Gastroesophageal sphincter (tissue), 4 donors: ENCODE measurements at regions not wholly inside any gene's neighbourhood (a gene's known extent, or its start where the extent isn't known, plus 50 kb on each side); places are given as distances from the start of the nearest gene placed in this dataset.

Experiments
- ATAC-seq: fragments of 150-250 bp; one replicate; pipeline ENCODE4 v1.9.1; 2016; ENCODE audit warnings: mild to moderate bottlenecking, moderate library complexity
- H3K27ac ChIP-seq, 4 donors: fragments of 200-600 bp; sonication (generic) in 3 of 4; 1 replicate in 3 of 4; 2 replicates in 1 of 4; pipeline ENCODE4 v1.5.1; 2016 to 2019
- H3K27me3 ChIP-seq: fragments of 200-600 bp; sonication (generic); one replicate; pipeline ENCODE4 v1.5.1; 2019
- H3K36me3 ChIP-seq, 2 donors: fragments of 200-600 bp; sonication (generic); one replicate each; pipeline ENCODE4 v1.5.1; 2019; ENCODE audit warnings: control low read depth in 1 of 2
- H3K4me1 ChIP-seq, 3 donors: fragments of 200-600 bp; sonication (generic); 1 replicate in 2 of 3; 2 replicates in 1 of 3; pipeline ENCODE4 v1.5.1; 2016 to 2019; ENCODE audit warnings: control low read depth in 2 of 3
- H3K4me3 ChIP-seq, 2 donors: fragments of 200-600 bp; sonication (generic); one replicate each; pipeline ENCODE4 v1.5.1; 2019; ENCODE audit warnings: mild to moderate bottlenecking in 1 of 2, moderate library complexity in 1 of 2
- H3K9me3 ChIP-seq, 3 donors: fragments of 200-600 bp; sonication (generic); one replicate each; pipeline ENCODE4 v1.5.1; 2017 to 2019; ENCODE audit warnings: control low read depth in 2 of 3
- EP300 ChIP-seq: sonication (generic); formaldehyde crosslinking; IDR thresholded peaks from one replicate; pipeline ENCODE4 v1.6.1; 2017; ENCODE audit warnings: antibody characterized with exemption, mild to moderate bottlenecking
- POLR2A ChIP-seq, 2 donors: fragments of 450-650 bp; IDR thresholded peaks; one replicate each; pipeline ENCODE4 v1.6.1; 2017; ENCODE audit warnings: antibody characterized with exemption in 2 of 2, mild to moderate bottlenecking in 2 of 2, moderate library complexity in 1 of 2
- POLR2AphosphoS5 ChIP-seq: sonication (generic); formaldehyde crosslinking; IDR thresholded peaks from one replicate; pipeline ENCODE4 v1.6.1; 2017; ENCODE audit warnings: antibody characterized with exemption
- WGBS, 2 donors: methylation state at CpG; one replicate each; pipeline ENCODE4 v1.1.5; 2018; ENCODE audit warnings: low coverage in 1 of 2; 5-methylcytosine and 5-hydroxymethylcytosine counted together
- TF ChIP-seq, protein P1 (sequence below), 4 experiments: fragments of 200-600 bp in 2 of 4; fragments of 450-650 bp in 2 of 4; sonication (generic) in 1 of 4; IDR thresholded peaks; one replicate each; pipeline ENCODE4 v1.5.1; 2017 to 2019; ENCODE audit warnings: antibody characterized with exemption in 4 of 4, mild to moderate bottlenecking in 2 of 4, moderate library complexity in 2 of 4

DNA sequence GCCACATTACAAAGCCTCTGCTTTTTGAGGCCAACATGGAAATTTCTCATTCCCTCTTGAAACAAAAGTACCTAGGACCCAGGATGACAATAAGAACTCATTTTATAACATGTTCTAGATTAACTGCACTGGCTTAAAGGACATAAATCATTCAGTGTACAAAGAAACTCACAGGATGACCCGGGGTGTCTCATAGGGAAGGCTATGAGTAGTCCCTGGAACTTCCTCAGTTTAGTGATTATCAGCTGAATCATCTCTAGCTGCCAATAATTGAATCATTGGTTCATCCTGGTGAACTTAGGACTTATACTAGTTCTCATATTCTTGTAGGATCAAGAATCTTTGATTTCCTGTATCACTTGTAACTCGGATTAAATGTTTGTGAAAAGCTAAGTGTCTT lies 95.8 kb upstream of the WDR1 start:
- Histone ChIP-seq H3K36me3 (no peaks in the 10 kb centered on the region), H3K4me3 (no peak overlapping the region), H3K4me1 (no peaks in the 10 kb centered on the region), H3K27ac (no peak overlapping the region), H3K9me3 (no peaks in the 10 kb centered on the region), H3K27me3 (no peaks in the 10 kb centered on the region)
- 83 to 100% methylated on average over 1 to 2 of the region's 2 CpGs for WGBS, 2 donors
- TF ChIP-seq, protein P1, sequence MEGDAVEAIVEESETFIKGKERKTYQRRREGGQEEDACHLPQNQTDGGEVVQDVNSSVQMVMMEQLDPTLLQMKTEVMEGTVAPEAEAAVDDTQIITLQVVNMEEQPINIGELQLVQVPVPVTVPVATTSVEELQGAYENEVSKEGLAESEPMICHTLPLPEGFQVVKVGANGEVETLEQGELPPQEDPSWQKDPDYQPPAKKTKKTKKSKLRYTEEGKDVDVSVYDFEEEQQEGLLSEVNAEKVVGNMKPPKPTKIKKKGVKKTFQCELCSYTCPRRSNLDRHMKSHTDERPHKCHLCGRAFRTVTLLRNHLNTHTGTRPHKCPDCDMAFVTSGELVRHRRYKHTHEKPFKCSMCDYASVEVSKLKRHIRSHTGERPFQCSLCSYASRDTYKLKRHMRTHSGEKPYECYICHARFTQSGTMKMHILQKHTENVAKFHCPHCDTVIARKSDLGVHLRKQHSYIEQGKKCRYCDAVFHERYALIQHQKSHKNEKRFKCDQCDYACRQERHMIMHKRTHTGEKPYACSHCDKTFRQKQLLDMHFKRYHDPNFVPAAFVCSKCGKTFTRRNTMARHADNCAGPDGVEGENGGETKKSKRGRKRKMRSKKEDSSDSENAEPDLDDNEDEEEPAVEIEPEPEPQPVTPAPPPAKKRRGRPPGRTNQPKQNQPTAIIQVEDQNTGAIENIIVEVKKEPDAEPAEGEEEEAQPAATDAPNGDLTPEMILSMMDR (IDR thresholded peaks at IDR 0.05), result no peak
- no peak for TF ChIP-seq POLR2AphosphoS5
- no peak for TF ChIP-seq POLR2A (IDR thresholded peaks at IDR 0.05)
- TF ChIP-seq EP300, result no peak
- no peak for ATAC-seq

DNA sequence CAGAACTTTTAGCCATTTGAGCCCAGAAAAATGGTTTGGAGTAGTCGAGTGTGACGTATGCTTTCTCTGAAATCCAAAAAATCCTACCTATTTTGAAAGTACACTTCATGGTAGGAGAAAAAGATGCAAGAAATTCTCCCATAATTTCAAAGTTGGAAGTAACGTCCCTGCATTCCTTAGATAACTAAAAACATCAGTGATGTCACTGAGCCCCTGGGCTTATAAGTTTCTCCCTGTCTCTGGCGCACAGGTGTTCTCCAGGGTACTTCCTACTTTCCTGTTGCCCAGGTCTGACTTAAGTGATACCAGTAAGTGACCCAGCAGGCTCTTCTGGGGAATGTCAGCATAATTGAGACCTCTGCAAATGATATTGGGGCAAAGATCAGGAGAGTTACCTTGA lies 90.5 kb upstream of the WDR1 start:
- TF ChIP-seq POLR2AphosphoS5, result no peak
- TF ChIP-seq POLR2A (IDR thresholded peaks at IDR 0.05), result no peak
- TF ChIP-seq, protein P1 (IDR thresholded peaks at IDR 0.05), result no peak
- no peak for TF ChIP-seq EP300
- Histone ChIP-seq H3K27me3 (no peaks in the 10 kb centered on the region), H3K4me1 (no peaks in the 10 kb centered on the region), H3K4me3 (no peak overlapping the region), H3K36me3 (no peaks in the 10 kb centered on the region), H3K9me3 (no peaks in the 10 kb centered on the region), H3K27ac (no peak overlapping the region)
- ATAC-seq, result no peak
- WGBS, 2 donors, result 73 to 78% methylated on average over 3 to 4 of the region's 4 CpGs

DNA sequence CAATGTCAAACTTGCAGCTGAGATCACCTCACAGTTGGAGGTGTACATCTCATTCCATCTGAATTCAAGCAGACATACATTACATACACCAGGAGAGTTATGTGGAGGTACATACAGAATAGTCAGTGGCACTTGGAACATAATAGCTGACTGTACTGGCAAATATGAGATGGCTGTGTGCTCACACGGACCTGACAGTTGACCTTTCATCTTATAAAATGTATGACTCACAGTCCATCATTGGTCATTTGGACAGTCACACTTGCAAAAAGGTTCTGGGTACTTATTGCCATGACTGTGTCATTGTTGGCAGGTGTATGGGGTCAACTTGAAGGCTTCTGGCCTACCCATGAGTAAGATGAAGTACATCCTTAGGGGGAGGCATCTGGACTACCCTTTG lies 88.6 kb upstream of the WDR1 start:
- ATAC-seq, result no peak
- 22% methylated on average over 1 of the region's 1 CpG; no CpG with 5 or more reads in 1 of the 2 donors for WGBS, 2 donors
- TF ChIP-seq EP300, result no peak
- TF ChIP-seq, protein P1 (IDR thresholded peaks at IDR 0.05), result no peak
- TF ChIP-seq POLR2A (IDR thresholded peaks at IDR 0.05), result no peak
- TF ChIP-seq POLR2AphosphoS5, result no peak

DNA sequence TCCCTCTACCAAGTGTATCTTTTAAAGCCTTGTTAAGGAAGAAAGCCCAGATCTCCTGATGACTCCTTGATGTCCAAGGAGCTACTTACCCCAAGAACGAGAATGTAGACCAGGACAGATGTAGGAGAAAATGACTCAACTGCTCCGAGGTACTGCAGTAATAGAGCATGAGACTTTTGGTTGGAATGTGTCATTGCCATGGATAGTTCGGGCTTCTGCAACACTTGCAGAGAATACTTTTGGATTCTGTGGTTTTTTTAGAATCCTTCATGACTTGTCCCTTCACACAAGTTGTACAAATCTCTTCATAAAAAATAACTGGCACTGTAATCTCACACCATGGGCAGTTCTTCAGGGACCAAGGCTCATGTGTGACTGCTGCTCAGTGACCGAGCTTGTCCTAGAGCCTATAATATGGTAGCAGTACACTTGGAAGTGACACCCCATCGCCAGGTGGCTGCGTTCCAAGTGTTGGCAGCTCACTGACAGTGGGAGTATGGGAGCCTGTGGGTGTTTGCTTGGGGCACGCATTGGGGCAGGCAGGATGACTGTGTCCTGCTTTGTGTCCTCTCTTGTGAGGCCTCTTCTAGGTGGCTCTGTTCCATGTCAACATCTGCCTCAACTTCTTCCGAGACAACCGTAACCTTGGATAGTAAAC lies 87.9 kb upstream of the WDR1 start:
- no peak for TF ChIP-seq POLR2A (IDR thresholded peaks at IDR 0.05)
- TF ChIP-seq, protein P1 (IDR thresholded peaks at IDR 0.05), result no peak
- TF ChIP-seq POLR2AphosphoS5, result no peak
- 90 to 97% methylated on average over 5 to 7 of the region's 9 CpGs for WGBS, 2 donors
- no peak overlapping the region for H3K4me3 ChIP-seq
- no peak overlapping the region for H3K27ac ChIP-seq
- no peaks in the 10 kb centered on the region for H3K9me3 ChIP-seq
- no peaks in the 10 kb centered on the region for H3K4me1 ChIP-seq
- H3K27me3 ChIP-seq, result no peaks in the 10 kb centered on the region
- ATAC-seq, result no peak
- H3K36me3 ChIP-seq, result no peaks in the 10 kb centered on the region

More for the DNA sequence above, 88.6 kb upstream of the WDR1 start:
- H3K27ac ChIP-seq, result no peak overlapping the region
- no peaks in the 10 kb centered on the region for H3K4me1 ChIP-seq
- H3K27me3 ChIP-seq, result no peaks in the 10 kb centered on the region
- H3K9me3 ChIP-seq, result no peaks in the 10 kb centered on the region
- no peak overlapping the region for H3K4me3 ChIP-seq
- H3K36me3 ChIP-seq, result no peaks in the 10 kb centered on the region

DNA sequence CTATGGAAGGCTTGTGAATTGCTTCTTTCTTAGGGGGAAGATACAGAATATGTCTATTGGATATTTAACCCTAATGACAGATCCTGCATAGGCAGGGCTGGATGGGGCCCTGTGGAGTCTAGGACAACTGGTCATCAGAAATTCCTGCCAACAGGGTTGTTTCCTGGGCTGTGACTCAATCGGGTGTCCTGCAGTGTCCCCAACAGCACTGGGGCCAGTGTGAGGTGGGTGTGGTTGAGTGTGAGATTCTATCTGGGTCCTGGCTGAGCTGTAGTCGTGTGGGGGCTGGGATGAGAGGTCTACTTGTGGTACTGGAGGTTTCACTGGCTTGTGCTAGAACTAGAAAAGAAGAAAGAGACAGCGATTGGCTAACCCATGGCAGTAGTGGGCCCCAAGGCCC lies 87.3 kb upstream of the WDR1 start:
- Histone ChIP-seq H3K36me3 (no peaks in the 10 kb centered on the region), H3K27ac (no peak overlapping the region), H3K4me1 (no peaks in the 10 kb centered on the region), H3K9me3 (no peaks in the 10 kb centered on the region), H3K4me3 (no peak overlapping the region), H3K27me3 (no peaks in the 10 kb centered on the region)
- 70 to 100% methylated on average over 1 to 3 of the region's 3 CpGs for WGBS, 2 donors
- ATAC-seq, result no peak
- TF ChIP-seq POLR2AphosphoS5 (no peak), POLR2A (IDR thresholded peaks at IDR 0.05) (no peak), EP300 (no peak)
- TF ChIP-seq, protein P1 (IDR thresholded peaks at IDR 0.05), result no peak
